ENCODE measurements at regions not wholly inside any gene's neighbourhood (a gene's known extent, or its start where the extent isn't known, plus 50 kb on each side); places are given as distances from the start of the nearest gene placed in this dataset. TPM values are rescaled to one million over a fixed set of nuclear protein-coding genes. Genes with fewer than 3 reads are reported as not detected.

DNA sequence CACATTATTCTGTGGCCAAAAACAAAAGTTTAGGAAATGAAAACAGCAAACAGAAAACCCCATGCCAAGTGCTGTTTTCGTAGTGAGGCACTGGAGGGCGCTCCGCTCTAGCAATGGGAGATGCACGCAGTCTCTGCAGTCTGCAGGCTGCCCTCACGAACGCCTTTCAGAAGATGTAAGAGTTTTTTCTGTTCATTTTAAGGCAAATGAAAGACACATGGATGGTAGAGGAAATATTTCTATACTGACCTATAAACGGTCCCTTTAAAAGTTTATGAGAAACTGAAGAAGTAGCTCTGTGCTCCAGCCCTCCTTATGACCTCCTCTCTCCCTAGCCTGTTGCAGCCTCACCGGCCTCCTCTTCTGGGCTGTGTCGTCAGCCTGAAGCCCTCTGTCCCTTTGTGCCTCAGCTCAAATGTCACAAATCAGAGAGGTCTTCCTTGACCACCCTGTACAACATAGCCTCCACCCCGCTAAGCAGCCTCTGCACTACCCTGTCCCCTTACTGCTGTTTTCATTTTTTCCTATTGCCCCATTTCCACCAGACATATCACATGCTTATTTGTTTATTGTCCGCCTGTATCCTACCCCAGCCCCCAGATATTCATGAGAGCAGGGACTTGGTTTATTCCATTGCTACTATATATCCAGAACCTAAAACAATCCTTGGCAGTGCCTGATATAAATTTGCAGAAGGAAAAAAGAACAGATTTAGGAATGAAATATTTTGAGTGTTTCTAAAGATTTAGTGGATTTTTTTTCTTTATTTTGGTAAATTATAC is 116.4 kb downstream of the TM9SF2 start:
- Histone ChIP-seq H3K9me3 (ENCODE audit: control insufficient read depth, insufficient read depth, low read length) (no peaks in the 10 kb centered on the region), H3K4me3 (ENCODE audit: low read depth, low read length) (no peak overlapping the region), H3K36me3 (ENCODE audit: control insufficient read depth, insufficient read depth, low read length) (no peaks in the 10 kb centered on the region), H3K27ac (ENCODE audit: low read depth, low read length) (no peak overlapping the region), H3K4me1 (ENCODE audit: control insufficient read depth, insufficient read depth, low read length) (no peaks in the 10 kb centered on the region), H3K27me3 (ENCODE audit: control insufficient read depth, insufficient read depth, low read length) (no peaks in the 10 kb centered on the region)
- DNase-seq (ENCODE audit: low read depth in 4 of 6, low spot score in 6 of 6), result peak in 2 of 6 donors; percentile 71 to 76
- WGBS (ENCODE audit: insufficient coverage), result 25% methylated on average over 7 of the region's 11 CpGs

DNA sequence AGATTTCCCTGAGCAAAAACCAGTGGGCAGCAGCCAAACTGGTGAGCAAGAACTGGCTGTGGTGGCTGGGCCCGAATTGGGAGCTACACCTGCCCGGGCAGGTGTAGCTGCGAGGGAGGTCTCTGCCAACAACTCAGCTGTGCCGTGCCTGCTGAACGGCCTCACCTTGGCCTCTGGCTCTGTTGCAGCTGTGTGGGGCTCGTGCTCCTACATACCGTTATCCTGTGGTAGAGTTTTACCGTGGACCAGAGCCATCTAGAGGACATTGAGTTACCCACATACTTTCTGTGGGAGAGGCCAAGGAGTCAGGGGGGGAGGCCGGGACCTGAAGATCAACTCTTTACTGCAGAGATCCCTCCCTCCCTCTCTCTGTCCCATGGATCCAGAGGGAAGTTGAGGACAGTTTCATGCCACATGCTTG is 113.2 kb downstream of the TM9SF2 start:
- H3K27me3 ChIP-seq (ENCODE audit: control insufficient read depth, insufficient read depth, low read length), result no peaks in the 10 kb centered on the region
- H3K4me1 ChIP-seq (ENCODE audit: control insufficient read depth, insufficient read depth, low read length), result no peaks in the 10 kb centered on the region
- H3K36me3 ChIP-seq (ENCODE audit: control insufficient read depth, insufficient read depth, low read length), result no peaks in the 10 kb centered on the region
- DNase-seq (ENCODE audit: low read depth in 4 of 6, low spot score in 6 of 6), result no peak
- WGBS (ENCODE audit: insufficient coverage), result 78% methylated on average over 7 of the region's 9 CpGs
- no peak overlapping the region for H3K27ac ChIP-seq (ENCODE audit: low read depth, low read length)
- H3K9me3 ChIP-seq (ENCODE audit: control insufficient read depth, insufficient read depth, low read length), result no peaks in the 10 kb centered on the region
- H3K4me3 ChIP-seq (ENCODE audit: low read depth, low read length), result no peak overlapping the region

Small RNA genes in the stretch of these regions (small RNA-seq; reads per million reads assigned to genes)
- gene MIR4306 (ENCODE audit: low replicate concordance) (not detected), gene RF00402 (ENCODE audit: low replicate concordance) (not detected)

All from spinal cord (tissue), 10 donors.